GM19324 (cell line): ENCODE measurements at regions not wholly inside any gene's neighbourhood (a gene's known extent, or its start where the extent isn't known, plus 50 kb on each side); places are given as distances from the start of the nearest gene placed in this dataset.

Experiments
- ATAC-seq: cut with Tn5 transposase; IDR thresholded peaks from one replicate; pipeline ENCODE4 v1.9.1; 2021; ENCODE audit warnings: mild to moderate bottlenecking, moderate library complexity; ENCODE audit not compliant: unreplicated experiment, low FRiP score

- ATAC-seq = no peak
Measured at GRCh38 chr1:214823311-214824117, 220.5 kb downstream of the CENPF start.

- no peak for ATAC-seq
Measured at GRCh38 chr1:214824763-214825162, 221.8 kb downstream of the CENPF start.

DNA sequence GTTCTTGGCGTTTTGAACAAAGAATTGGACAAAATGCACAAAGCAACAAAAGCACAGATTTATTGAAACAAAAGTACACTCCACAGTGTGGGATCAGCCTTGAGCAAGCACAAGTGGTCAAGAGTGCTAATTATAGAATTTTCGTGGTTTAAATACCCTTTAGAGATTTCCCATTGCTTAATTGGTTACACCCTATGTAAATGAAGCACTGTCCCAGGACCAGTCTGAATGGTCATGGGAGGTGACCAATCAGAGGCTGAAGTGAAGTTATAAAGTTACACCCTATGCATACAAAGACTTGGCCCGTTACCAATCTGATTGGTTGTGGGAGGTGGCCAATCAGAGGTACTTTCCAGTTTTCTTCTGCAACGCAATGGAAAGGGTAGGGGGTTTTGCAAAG lies 223.6 kb downstream of the CENPF start:
- no peak for ATAC-seq

DNA sequence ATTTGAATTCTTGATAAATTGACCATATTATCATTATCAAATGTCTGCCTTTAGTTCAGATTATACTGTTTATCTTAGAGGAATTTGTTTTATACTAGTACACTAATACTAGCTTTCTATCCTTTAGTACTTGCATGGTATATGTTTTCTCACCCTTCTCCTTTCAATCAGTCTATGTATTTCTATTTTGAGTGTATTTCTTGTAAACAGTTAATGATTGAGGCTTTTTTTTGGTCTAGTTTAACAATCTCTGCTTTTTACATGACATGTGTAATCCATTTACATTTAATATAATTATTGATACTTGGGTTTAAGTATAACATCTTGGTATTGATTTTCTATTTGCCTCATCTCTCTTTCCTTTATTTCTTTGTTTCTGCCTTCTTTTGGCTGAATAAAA lies 224.9 kb downstream of the CENPF start:
- ATAC-seq = no peak

DNA sequence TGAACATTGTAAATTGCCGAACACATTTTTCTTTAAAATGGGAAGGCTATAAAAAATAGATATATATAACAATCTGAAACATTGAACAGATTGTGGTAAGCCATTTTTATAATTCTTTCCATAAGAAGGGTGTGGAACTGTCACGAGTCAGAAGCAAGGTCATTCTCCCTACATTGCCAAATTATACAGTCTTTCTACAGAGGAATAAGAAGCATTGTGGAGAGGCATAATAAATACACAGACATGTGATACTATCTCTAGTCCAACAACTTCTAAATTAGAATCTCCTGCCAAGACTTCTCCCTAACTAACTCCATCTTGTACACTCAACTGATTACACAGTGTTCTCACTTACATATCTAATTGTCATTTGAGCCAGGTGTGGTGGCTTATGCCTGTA lies 227.9 kb downstream of the CENPF start:
- no peak for ATAC-seq

DNA sequence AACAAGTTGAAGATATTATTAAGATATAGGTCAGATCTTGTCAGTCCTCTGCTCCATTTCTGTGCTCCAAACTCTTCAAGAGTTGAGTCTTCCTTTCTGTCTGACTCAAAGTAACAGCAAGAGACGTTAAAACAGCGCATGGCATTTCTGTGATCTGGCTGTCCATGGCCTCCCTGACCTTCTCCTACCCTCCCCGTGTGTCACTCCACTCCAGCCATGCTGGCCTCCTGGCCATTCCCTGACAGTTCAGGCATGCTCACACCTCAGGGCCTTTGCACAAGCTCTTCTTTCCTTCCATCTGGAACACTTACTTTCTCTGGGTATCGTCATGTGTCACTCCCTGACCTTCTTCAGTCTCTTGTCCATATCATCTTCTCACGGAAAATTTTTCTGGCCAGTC lies 229.0 kb downstream of the CENPF start:
- ATAC-seq = no peak

GRCh38 chr1:214833178-214833756 lies 230.3 kb downstream of the CENPF start:
- ATAC-seq = no peak

GRCh38 chr1:214837376-214837775 lies 234.4 kb downstream of the CENPF start:
- ATAC-seq = no peak

- ATAC-seq = no peak
Measured at GRCh38 chr1:214838351-214838750, 235.4 kb downstream of the CENPF start.

GRCh38 chr1:214840356-214840755 lies 237.4 kb downstream of the CENPF start:
- no peak for ATAC-seq

- ATAC-seq = no peak
Measured at GRCh38 chr1:214842856-214843255, 239.7 kb upstream of the KCNK2 start.

DNA sequence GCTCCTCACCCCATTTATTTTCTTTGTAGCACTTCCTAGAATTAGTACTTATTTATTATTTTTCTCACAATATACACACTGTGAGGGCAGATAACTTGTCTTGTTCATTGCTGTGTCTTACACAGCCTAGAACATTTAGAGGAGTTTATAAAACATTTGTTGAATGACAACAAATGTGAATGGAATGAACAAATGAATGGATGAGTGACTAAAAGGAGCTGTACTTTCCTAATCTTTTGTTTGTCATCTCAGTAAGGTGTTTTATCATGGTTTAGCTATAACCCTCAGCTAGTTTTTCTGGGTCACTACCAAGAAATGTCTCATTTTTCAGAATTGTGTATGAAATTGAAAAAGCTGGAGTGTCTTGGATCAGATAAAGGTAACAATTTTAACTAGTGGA lies 239.3 kb upstream of the KCNK2 start:
- ATAC-seq = no peak

DNA sequence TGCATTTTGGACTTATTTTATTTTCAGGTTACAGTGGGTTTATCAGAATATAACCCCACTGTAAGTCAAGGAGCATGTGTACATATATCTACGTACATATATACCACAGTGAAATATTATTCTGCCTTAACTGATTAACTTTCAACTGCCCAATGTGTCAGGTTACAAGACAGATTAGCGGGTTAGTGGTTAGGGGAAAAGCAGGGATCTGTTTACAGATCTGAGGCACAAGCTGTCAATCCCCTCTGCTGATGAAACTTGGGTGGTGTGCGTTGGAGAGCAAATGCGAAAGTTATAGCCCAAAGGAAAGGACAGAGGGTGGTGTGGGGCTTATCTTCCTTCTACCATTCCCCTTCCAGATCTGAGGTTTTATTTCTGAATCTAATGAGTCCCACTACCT lies 238.2 kb upstream of the KCNK2 start:
- no peak for ATAC-seq

DNA sequence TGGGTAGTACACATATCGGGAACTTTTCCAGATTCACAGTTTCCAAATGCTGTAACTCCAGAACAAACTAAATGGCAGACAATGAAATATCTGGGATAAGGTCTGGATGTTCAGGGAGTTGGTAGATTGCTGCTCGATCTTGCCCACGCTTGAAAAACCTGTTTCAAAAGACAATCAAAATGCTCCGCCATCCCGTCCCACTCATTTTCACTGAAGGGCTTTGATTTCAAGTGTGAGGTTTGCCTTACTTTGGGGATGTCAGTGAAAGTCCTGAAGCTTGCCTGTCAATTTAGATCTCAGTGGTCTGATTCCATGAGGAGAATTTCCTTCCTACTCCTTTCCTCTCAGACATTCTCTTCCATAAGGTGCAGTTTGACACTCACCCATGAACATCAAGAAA lies 236.3 kb upstream of the KCNK2 start:
- ATAC-seq = no peak

DNA sequence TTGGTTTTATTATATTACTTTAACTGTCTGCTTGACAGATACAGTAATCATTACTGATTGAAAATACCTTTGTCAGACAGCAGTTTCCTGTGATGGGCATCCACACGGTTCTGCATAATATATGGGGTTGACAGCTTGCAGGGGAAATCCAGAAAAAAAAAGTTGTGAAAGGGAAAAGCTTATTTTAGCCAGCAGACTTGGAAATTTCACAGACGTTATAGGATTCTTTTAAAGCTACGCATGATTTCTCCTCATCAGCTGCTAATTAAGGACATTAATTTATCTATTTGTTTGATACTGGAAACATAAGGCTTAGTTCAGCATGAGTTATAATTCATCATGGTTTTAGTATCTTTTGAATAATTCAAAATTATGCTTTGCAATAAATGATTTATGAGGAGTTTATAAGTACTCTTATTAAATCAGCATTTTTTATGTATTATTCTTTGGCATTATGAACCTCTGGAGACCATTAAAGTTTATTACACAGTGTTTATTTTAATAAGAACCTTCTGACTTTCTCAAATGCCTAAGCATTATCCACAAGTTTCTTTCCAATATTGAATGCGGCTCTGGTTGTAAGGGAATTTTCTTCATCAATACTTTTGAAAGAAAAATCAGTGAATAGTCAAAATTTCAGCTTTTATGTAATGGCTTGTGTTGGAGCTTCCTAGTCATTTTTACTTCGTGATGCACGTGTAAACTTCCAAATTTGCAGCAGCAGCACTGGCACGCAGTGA lies 235.3 kb upstream of the KCNK2 start:
- ATAC-seq = no peak

- no peak for ATAC-seq
Measured at GRCh38 chr1:214848101-214848500, 234.4 kb upstream of the KCNK2 start.

DNA sequence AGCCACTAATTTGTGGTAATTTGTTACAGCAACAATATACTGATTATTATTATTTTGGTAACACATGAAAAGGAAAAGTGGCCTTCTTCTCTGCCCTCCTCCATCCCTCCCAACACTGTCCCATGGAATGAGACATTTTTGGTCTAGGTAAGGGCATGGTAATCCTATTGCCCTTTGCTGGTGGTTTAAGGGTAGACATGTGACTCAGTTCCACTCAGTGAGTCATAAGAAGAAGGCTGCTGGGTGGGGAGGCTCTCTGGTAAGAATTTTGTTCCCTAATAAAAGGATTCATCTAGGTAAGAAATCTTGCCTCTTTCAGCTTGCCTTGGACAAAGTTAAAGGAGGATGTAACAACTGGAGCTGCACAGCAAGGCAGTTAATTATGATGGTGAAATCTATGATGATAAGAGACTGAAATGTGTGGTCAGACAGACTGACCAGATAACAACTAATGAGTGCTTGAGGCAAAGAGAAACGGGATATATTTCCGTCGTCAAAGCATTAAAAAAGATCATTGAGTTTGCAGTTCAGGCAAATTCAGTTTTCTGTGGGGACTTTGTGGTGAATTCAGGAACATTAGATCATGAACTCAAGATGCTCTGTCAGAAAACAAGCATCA lies 232.0 kb upstream of the KCNK2 start:
- no peak for ATAC-seq

GRCh38 chr1:214853340-214853739 lies 229.2 kb upstream of the KCNK2 start:
- ATAC-seq = no peak

GRCh38 chr1:214854126-214854875 lies 228.2 kb upstream of the KCNK2 start:
- ATAC-seq = no peak

DNA sequence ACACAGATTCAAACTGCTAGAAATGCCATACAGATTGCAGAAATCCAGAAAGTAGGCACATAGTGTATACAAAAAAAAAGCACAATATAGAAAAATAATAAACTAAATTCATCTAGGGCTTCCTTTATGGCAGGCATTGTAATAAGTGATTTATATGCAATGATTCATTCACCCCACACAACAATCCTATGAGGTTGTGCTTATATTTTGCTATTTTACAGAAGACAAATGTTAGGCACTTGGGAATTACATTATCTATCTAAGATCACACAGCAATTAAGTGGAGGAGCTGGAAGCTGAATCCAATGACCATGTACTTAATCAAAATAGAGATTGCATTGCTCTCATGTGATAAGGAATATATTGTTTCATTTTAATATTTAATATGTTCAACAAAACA lies 225.7 kb upstream of the KCNK2 start:
- ATAC-seq = no peak

DNA sequence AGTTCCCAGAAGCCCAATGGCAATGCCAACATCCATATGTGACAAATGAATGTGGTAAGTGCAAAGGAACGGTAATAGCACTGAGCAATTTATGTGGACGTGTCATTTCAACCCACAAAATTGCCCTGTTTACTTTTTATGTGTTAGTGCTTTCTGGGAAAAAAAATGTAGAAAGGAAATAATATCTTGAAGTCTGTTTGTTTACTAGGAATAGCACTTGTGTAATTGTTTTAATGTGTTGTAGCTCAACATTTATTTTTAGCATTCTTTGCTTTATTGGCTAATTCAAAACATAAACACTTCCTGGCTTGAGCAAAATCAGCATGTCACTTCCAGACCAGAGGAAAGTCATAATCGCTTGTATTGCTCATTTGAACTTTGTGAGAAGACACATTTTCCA lies 224.8 kb upstream of the KCNK2 start:
- no peak for ATAC-seq
